MM.1S (cell line): ENCODE measurements at regions not wholly inside any gene's neighbourhood (a gene's known extent, or its start where the extent isn't known, plus 50 kb on each side); places are given as distances from the start of the nearest gene placed in this dataset.

Experiments
- DNase-seq: peaks from one replicate; pipeline ENCODE4 v3.0.0-alpha.2; 2015
- H2AFZ ChIP-seq: fragments of 300-600 bp; sonication (generic); 2 replicates; pipeline ENCODE4 v1.6.0; 2016; ENCODE audit warnings: antibody characterized with exemption, low read length
- H3F3A ChIP-seq: fragments of 300-600 bp; sonication (generic); 2 replicates; pipeline ENCODE4 v1.6.1; 2016; ENCODE audit warnings: mild to moderate bottlenecking, antibody characterized with exemption, low read length, moderate library complexity, mixed read lengths; ENCODE audit not compliant: insufficient read depth
- H3K27ac ChIP-seq: fragments of 300-600 bp; sonication (generic); 2 replicates; pipeline ENCODE4 v1.5.1; 2016; ENCODE audit warnings: mild to moderate bottlenecking, low read length
- H3K27me3 ChIP-seq: fragments of 300-600 bp; sonication (generic); replicated peaks from 2 replicates; pipeline ENCODE4 v1.6.0; 2016; ENCODE audit warnings: low read length; ENCODE audit not compliant: insufficient read depth
- H3K36me3 ChIP-seq: fragments of 300-600 bp; sonication (generic); replicated peaks from 2 replicates; pipeline ENCODE4 v1.6.1; 2016; ENCODE audit warnings: mild to moderate bottlenecking, low read length, mixed read lengths; ENCODE audit not compliant: insufficient read depth
- H3K4me1 ChIP-seq: fragments of 300-600 bp; sonication (generic); 2 replicates; pipeline ENCODE4 v1.6.1; 2016; ENCODE audit warnings: low read length, mixed read lengths
- H3K4me2 ChIP-seq: fragments of 300-600 bp; sonication (generic); 2 replicates; pipeline ENCODE4 v1.6.0; 2016; ENCODE audit warnings: low read depth, low read length
- H3K4me3 ChIP-seq: fragments of 300-600 bp; sonication (generic); 2 replicates; pipeline ENCODE4 v1.5.1; 2016; ENCODE audit warnings: low read length, mixed read lengths
- H3K79me2 ChIP-seq: fragments of 300-600 bp; sonication (generic); 2 replicates; pipeline ENCODE4 v1.6.1; 2016; ENCODE audit warnings: mixed run types, low read length, mixed read lengths
- H3K9ac ChIP-seq: fragments of 300-600 bp; sonication (generic); 2 replicates; pipeline ENCODE4 v1.6.1; 2016; ENCODE audit warnings: low read length, mixed read lengths
- H3K9me2 ChIP-seq: fragments of 300-600 bp; sonication (generic); replicated peaks from 2 replicates; pipeline ENCODE4 v1.6.1; 2016; ENCODE audit warnings: mild to moderate bottlenecking, low read length, mixed read lengths; ENCODE audit not compliant: insufficient read depth
- H3K9me3 ChIP-seq: fragments of 300-600 bp; sonication (generic); replicated peaks from 2 replicates; pipeline ENCODE4 v1.6.1; 2016; ENCODE audit warnings: mild to moderate bottlenecking, low read length, mixed read lengths; ENCODE audit not compliant: insufficient read depth
- H4K20me1 ChIP-seq: fragments of 300-600 bp; sonication (generic); 2 replicates; pipeline ENCODE4 v1.6.1; 2016; ENCODE audit warnings: mild to moderate bottlenecking, low read length, moderate library complexity, mixed read lengths; ENCODE audit not compliant: insufficient read depth
- CTCF ChIP-seq: fragments of 300-600 bp; sonication (generic); IDR thresholded peaks from 2 replicates; pipeline ENCODE4 v1.5.1; 2016; ENCODE audit warnings: antibody characterized with exemption, low read length, mixed read lengths
- EZH2 ChIP-seq: fragments of 300-600 bp; sonication (generic); optimal IDR thresholded peaks from 2 replicates; pipeline ENCODE3; 2017; ENCODE audit warnings: low read depth, mild to moderate bottlenecking, antibody characterized with exemption, low read length, mixed read lengths
- EZH2phosphoT487 ChIP-seq: fragments of 300-600 bp; sonication (generic); IDR thresholded peaks from 2 replicates; pipeline ENCODE4 v1.6.1; 2018; ENCODE audit warnings: antibody characterized with exemption, low read length

DNA sequence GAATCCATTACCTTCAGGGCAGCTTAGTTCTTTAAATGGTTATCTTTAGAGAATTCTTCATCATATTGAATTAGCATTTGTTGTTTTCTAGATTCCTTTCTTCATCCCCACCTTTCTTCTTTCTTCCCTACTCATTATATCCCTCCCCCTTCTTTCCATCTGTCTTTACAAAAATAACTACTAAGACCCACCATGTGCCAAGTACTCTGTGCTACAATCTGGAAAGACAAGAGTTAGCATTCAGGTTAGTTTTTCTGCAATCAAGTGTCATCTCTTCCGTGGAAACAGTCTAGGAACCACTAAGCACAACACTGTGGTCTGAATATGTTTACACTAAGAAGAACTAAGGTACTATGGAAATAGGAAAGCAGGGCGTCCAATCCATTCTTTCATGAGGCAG, 897.4 kb upstream of the TENM4 start:
- Histone ChIP-seq H3K27ac (no peak overlapping the region), H3K9ac (no peak overlapping the region), H3K9me2 (no peaks in the 10 kb centered on the region), H3K79me2 (no peaks in the 10 kb centered on the region), H3K4me1 (no peaks in the 10 kb centered on the region), H3K4me2 (no peak overlapping the region), H3K4me3 (no peak overlapping the region), H3K9me3 (no peaks in the 10 kb centered on the region), H2AFZ (no peak overlapping the region), H3K27me3 (no peaks in the 10 kb centered on the region), H3K36me3 (no peaks in the 10 kb centered on the region), H4K20me1 (no peaks in the 10 kb centered on the region), H3F3A (no peaks in the 10 kb centered on the region)
- no peak for DNase-seq
- TF ChIP-seq EZH2 (no peak), EZH2phosphoT487 (no peak), CTCF (no peak)

DNA sequence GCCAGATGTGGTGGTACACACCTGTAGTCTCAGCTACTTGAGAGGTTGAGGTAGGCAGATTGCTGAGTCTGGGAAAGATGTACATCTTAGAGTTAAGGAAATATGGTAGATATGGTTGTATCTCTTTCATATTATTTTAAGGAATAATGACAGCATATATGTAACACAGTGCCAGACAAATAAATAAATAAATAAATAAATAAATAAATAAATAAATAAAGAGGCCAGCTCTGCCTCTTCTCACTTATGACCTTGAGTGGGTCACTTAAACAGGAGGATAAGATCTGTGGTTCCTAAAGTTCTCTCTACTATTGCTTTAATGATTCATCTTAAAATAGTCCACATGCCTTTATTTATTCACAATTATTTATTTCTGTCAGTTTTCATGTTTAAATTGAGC, 890.9 kb upstream of the TENM4 start:
- no peaks in the 10 kb centered on the region for H3K79me2 ChIP-seq
- H2AFZ ChIP-seq: no peak overlapping the region
- TF ChIP-seq CTCF (no peak), EZH2 (no peak), EZH2phosphoT487 (no peak)
- no peak overlapping the region for H3K4me2 ChIP-seq
- H3F3A ChIP-seq: no peaks in the 10 kb centered on the region
- no peaks in the 10 kb centered on the region for H3K9me2 ChIP-seq
- no peak overlapping the region for H3K4me3 ChIP-seq
- H3K4me1 ChIP-seq: no peaks in the 10 kb centered on the region
- no peak overlapping the region for H3K27ac ChIP-seq
- DNase-seq: no peak
- no peaks in the 10 kb centered on the region for H3K36me3 ChIP-seq
- no peaks in the 10 kb centered on the region for H3K27me3 ChIP-seq
- no peaks in the 10 kb centered on the region for H4K20me1 ChIP-seq
- no peaks in the 10 kb centered on the region for H3K9me3 ChIP-seq
- H3K9ac ChIP-seq: no peak overlapping the region

DNA sequence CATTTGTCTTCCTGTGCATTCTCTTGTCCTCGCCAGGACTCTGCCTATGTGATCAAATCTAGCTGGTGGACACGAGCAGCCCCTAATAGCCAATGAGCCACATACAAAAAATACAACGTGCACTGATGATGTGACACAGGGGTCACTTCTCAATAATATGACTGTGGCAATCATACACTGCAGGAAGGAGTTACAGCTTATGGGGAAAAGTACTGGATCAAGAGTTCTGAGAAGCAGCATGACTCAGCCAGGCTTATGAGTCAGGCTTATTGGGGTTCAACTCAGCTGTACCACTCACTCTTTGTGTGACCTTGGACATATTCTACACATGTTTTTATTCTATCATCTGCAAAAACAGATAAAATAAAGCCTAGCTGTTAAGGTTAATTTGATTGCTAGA, 889.4 kb upstream of the TENM4 start:
- Histone ChIP-seq H3K9me2 (no peaks in the 10 kb centered on the region), H2AFZ (no peak overlapping the region), H3K79me2 (no peaks in the 10 kb centered on the region), H3K9ac (no peak overlapping the region), H3K27me3 (no peaks in the 10 kb centered on the region), H3F3A (no peaks in the 10 kb centered on the region), H3K9me3 (no peaks in the 10 kb centered on the region), H3K4me2 (no peak overlapping the region), H4K20me1 (no peaks in the 10 kb centered on the region), H3K4me1 (no peaks in the 10 kb centered on the region), H3K27ac (no peak overlapping the region), H3K36me3 (no peaks in the 10 kb centered on the region), H3K4me3 (no peak overlapping the region)
- DNase-seq: no peak
- TF ChIP-seq CTCF (no peak), EZH2 (no peak), EZH2phosphoT487 (no peak)
